SK-N-SH (cell line): ENCODE measurements at regions not wholly inside any gene's neighbourhood (a gene's known extent, or its start where the extent isn't known, plus 50 kb on each side); places are given as distances from the start of the nearest gene placed in this dataset.
"Not testable (repeated sequence)": the region's sequence is repeated elsewhere in the genome, so short reads cannot be mapped to it uniquely, and the experiment has no call there.

Source experiments
- CTCF ChIA-PET: fragments of 300-600, 350-600 bp; formaldehyde crosslinking; extraction: SDS; loops from one replicate; lab custom pipeline; 2021; lab: Yijun Ruan, JAX
- POLR2A ChIA-PET: fragments of 350-600 bp; sonication (Branson Sonifier 250); formaldehyde crosslinking; extraction: SDS; loops from one replicate; lab custom pipeline; 2020; ENCODE audit warnings: antibody characterized with exemption, inconsistent platforms; lab: Yijun Ruan, JAX
- DNase-seq: peaks from one replicate; pipeline ENCODE4 v3.0.0; 2012
- H2AFZ ChIP-seq: fragments of 200-600 bp; sonication (generic); 2 replicates; pipeline ENCODE4 v1.8.1; 2016; ENCODE audit warnings: antibody characterized with exemption, mild to moderate bottlenecking, low read depth
- H3F3A ChIP-seq: fragments of 200-600 bp; sonication (generic); replicated peaks from 2 replicates; pipeline ENCODE3; 2016; ENCODE audit warnings: antibody characterized with exemption, mild to moderate bottlenecking; ENCODE audit not compliant: insufficient read depth
- H3K27ac ChIP-seq, 2 experiments: fragments of 200-500 bp in 1 of 2; fragments of 200-600 bp in 1 of 2; sonication (Bioruptor generic) in 1 of 2; sonication (generic), shearing (Covaris generic) in 1 of 2; 2 replicates each; pipeline versions ENCODE4 v1.5.1 to v1.6.1; 2014 to 2016; ENCODE audit warnings: low read depth in 2 of 2, inconsistent platforms in 1 of 2, low read length in 1 of 2, mild to moderate bottlenecking in 1 of 2, mixed read lengths in 1 of 2
- H3K27me3 ChIP-seq: fragments of 200-600 bp; sonication (generic), shearing (Covaris generic); 2 replicates; pipeline ENCODE4 v1.6.1; 2016; ENCODE audit warnings: mixed run types; ENCODE audit not compliant: insufficient read depth
- H3K36me3 ChIP-seq, 2 experiments: fragments of 200-500 bp in 1 of 2; fragments of 200-600 bp in 1 of 2; sonication (Bioruptor generic) in 1 of 2; sonication (generic) in 1 of 2; replicated peaks in 1 of 2; 2 replicates each; pipeline versions ENCODE3 to v1.5.1; 2014 to 2016; ENCODE audit warnings: low read length in 1 of 2, mild to moderate bottlenecking in 1 of 2; ENCODE audit not compliant: insufficient read depth in 2 of 2, control insufficient read depth in 1 of 2
- H3K4me1 ChIP-seq, 2 experiments: fragments of 200-500 bp in 1 of 2; fragments of 200-600 bp in 1 of 2; sonication (Bioruptor generic) in 1 of 2; sonication (generic), shearing (Covaris generic) in 1 of 2; 2 replicates each; pipeline versions ENCODE4 v1.5.1 to v1.6.1; 2014 to 2016; ENCODE audit warnings: low read depth in 1 of 2, low read length in 1 of 2, mixed run types in 1 of 2; ENCODE audit not compliant: insufficient read depth in 2 of 2, control insufficient read depth in 1 of 2
- H3K4me2 ChIP-seq: fragments of 200-600 bp; sonication (generic), shearing (Covaris generic); 2 replicates; pipeline ENCODE4 v1.6.1; 2017; ENCODE audit warnings: mixed run types
- H3K4me3 ChIP-seq, 2 experiments: fragments of 200-500 bp in 1 of 2; fragments of 200-600 bp in 1 of 2; sonication (Bioruptor generic) in 1 of 2; sonication (generic), shearing (Covaris generic) in 1 of 2; 2 replicates each; pipeline versions ENCODE4 v1.5.1 to v1.8.1; 2014 to 2016; ENCODE audit warnings: low read depth in 2 of 2, inconsistent platforms in 1 of 2, low read length in 1 of 2, mild to moderate bottlenecking in 1 of 2, mixed read lengths in 1 of 2, moderate library complexity in 1 of 2
- H3K79me2 ChIP-seq: fragments of 200-600 bp; sonication (generic); 2 replicates; pipeline ENCODE4 v1.8.1; 2017; ENCODE audit warnings: mild to moderate bottlenecking; ENCODE audit not compliant: insufficient read depth
- H3K9ac ChIP-seq: fragments of 200-600 bp; sonication (generic); 2 replicates; pipeline ENCODE4 v1.6.1; 2017; ENCODE audit warnings: mixed run types
- H3K9me2 ChIP-seq: fragments of 200-600 bp; sonication (generic); 2 replicates; pipeline ENCODE4 v1.6.1; 2017; ENCODE audit warnings: mixed run types
- H3K9me3 ChIP-seq: fragments of 200-600 bp; sonication (generic); 2 replicates; pipeline ENCODE4 v1.6.1; 2017; ENCODE audit warnings: mixed run types, mild to moderate bottlenecking, moderate library complexity
- H4K20me1 ChIP-seq: fragments of 200-600 bp; sonication (generic); 2 replicates; pipeline ENCODE4 v1.6.1; 2017; ENCODE audit warnings: mild to moderate bottlenecking, mixed run types; ENCODE audit not compliant: insufficient read depth
- CHD2 ChIP-seq: fragments of 150-350 bp; IDR thresholded peaks from 2 replicates; pipeline ENCODE4 v1.6.1; 2018; ENCODE audit warnings: low read length; ENCODE audit not compliant: partially characterized antibody
- FOXJ3 ChIP-seq: sonication (generic); formaldehyde crosslinking; IDR thresholded peaks from 2 replicates; pipeline ENCODE4 v1.5.1; 2020; ENCODE audit warnings: mild to moderate bottlenecking, missing genetic modification reagents
- FOXM1 ChIP-seq: IDR thresholded peaks from 2 replicates; pipeline ENCODE4 v1.4.0; 2012; ENCODE audit warnings: low read depth, mild to moderate bottlenecking
- GATA2 ChIP-seq: sonication (generic); formaldehyde crosslinking; IDR thresholded peaks from 2 replicates; pipeline ENCODE4 v1.5.0; 2020; ENCODE audit warnings: mild to moderate bottlenecking, missing genetic modification reagents
- JUND ChIP-seq: IDR thresholded peaks from 2 replicates; pipeline ENCODE4 v1.4.0; 2012
- MEF2A ChIP-seq: IDR thresholded peaks from 2 replicates; pipeline ENCODE4 v1.4.0; 2012; ENCODE audit warnings: low read depth, borderline replicate concordance
- NFIC ChIP-seq: IDR thresholded peaks from 2 replicates; pipeline ENCODE4 v1.4.0; 2012; ENCODE audit warnings: borderline replicate concordance
- RAD21 ChIP-seq: IDR thresholded peaks from 2 replicates; pipeline ENCODE4 v1.6.1; 2012; ENCODE audit warnings: mild to moderate bottlenecking, low read length
- RCOR1 ChIP-seq: fragments of 150-350 bp; IDR thresholded peaks from 2 replicates; pipeline ENCODE4 v1.6.1; 2017; ENCODE audit warnings: antibody characterized with exemption, low read length
- SIN3A ChIP-seq: IDR thresholded peaks from 2 replicates; pipeline ENCODE4 v1.6.1; 2012; ENCODE audit warnings: low read depth, mild to moderate bottlenecking, low read length, moderate library complexity, borderline replicate concordance
- SMC3 ChIP-seq: IDR thresholded peaks from 2 replicates; pipeline ENCODE4 v1.6.1; 2012; ENCODE audit warnings: low read depth, low read length, improper control_type of control experiment
- TCF12 ChIP-seq: IDR thresholded peaks from 2 replicates; pipeline ENCODE4 v1.4.0; 2012
- TEAD4 ChIP-seq: IDR thresholded peaks from 2 replicates; pipeline ENCODE4 v1.4.0; 2012; ENCODE audit warnings: mild to moderate bottlenecking, borderline replicate concordance; ENCODE audit not compliant: insufficient read depth
- WGBS: methylation state at CpG from one replicate; pipeline ENCODE4 v1.1.6; 2017; ENCODE audit warnings: low lambda C conversion rate; 5-methylcytosine and 5-hydroxymethylcytosine counted together
- TF ChIP-seq, protein P1 (sequence below): IDR thresholded peaks from 2 replicates; pipeline ENCODE4; 2012
- TF ChIP-seq, protein P2 (sequence below): IDR thresholded peaks from 2 replicates; pipeline ENCODE4 v1.4.0; 2012; ENCODE audit warnings: low read depth, borderline replicate concordance
- TF ChIP-seq, protein P3 (sequence below): fragments of 200-600 bp; sonication (generic); IDR thresholded peaks from 2 replicates; pipeline ENCODE4 v1.6.1; 2017; ENCODE audit warnings: antibody characterized with exemption, mild to moderate bottlenecking, moderate library complexity

DNA sequence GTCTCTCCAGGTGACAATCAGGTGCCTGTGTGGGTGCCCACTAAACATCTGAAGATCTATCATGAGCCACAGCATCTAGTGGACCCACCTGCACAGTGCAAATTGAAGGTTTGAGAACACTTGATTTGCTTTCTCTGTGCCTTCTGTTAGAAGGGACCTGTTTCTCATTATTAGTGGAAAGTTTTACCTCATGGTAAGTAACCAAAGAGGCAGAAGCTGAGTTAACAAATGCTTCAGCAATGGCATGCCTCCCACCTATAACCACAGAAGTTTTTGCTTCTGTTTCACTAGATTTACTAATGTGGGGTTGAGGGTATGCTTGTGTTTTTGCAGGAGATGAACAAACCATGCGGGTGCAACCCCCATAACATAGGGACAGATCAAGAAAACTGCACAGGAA, 297.4 kb upstream of the DKK2 start:
- WGBS: 75% methylated on average over 1 of the region's 1 CpG
- CTCF ChIA-PET: interaction anchor here (0.8 kb wide), 1 partner anchor 81 kb away, joined by 3 read pairs; no protein-coding TSS in a partner anchor

DNA sequence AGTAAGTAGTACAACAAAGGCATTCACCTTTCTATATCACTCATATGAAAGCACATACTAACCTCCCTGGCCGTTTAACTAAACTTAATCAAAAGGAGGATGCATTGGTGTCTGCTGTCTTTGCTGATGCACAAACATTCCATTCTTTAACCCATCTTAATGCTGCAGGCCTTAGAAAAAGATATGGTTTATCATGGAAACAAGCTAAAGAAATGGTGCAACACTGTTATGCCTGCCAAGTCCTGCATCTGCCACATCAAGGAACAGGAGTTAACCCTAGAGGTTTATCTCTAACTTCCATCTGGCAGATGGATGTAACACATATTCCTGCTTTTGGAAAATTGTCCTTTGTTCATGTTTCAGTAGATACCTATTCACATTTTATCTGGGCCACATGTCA, 296.5 kb upstream of the DKK2 start:
- WGBS: 26% methylated on average over 1 of the region's 1 CpG
- not testable (repeated sequence) for H3K36me3 ChIP-seq, H3K79me2 ChIP-seq, H3F3A ChIP-seq
- peak; percentile 32; the same call in 1 of the 2 replicates for TF ChIP-seq GATA2
- TF ChIP-seq, all 33 proteins: peak for 1; not testable (repeated sequence) for 32
- H3K9ac ChIP-seq, H4K20me1 ChIP-seq, H3K27ac ChIP-seq, H3K4me2 ChIP-seq, POLR2A ChIA-PET, H3K4me3 ChIP-seq, H3K4me1 ChIP-seq, H3K9me2 ChIP-seq, H2AFZ ChIP-seq, CTCF ChIA-PET, H3K27me3 ChIP-seq, DNase-seq, H3K9me3 ChIP-seq: not testable (repeated sequence)

More for the DNA sequence above, 297.4 kb upstream of the DKK2 start:
- H3K9ac ChIP-seq: no peak overlapping the region
- no peak overlapping the region for H3K4me3 ChIP-seq
- no peaks in the 10 kb centered on the region for H4K20me1 ChIP-seq
- POLR2A ChIA-PET: no interaction called here
- H3K9me2 ChIP-seq: no peaks in the 10 kb centered on the region
- no peaks in the 10 kb centered on the region for H3F3A ChIP-seq
- no peak for DNase-seq
- H3K4me1 ChIP-seq: no peaks in the 10 kb centered on the region; a peak in 1 of 4 replicates
- H3K9me3 ChIP-seq: no peaks in the 10 kb centered on the region
- H3K79me2 ChIP-seq: no peaks in the 10 kb centered on the region
- H3K4me2 ChIP-seq: no peak overlapping the region
- no peaks in the 10 kb centered on the region for H3K27me3 ChIP-seq
- H3K27ac ChIP-seq: no peak overlapping the region; a peak in 1 of 4 replicates
- no peaks in the 10 kb centered on the region for H3K36me3 ChIP-seq
- no peak overlapping the region for H2AFZ ChIP-seq
- TF ChIP-seq, protein P1, sequence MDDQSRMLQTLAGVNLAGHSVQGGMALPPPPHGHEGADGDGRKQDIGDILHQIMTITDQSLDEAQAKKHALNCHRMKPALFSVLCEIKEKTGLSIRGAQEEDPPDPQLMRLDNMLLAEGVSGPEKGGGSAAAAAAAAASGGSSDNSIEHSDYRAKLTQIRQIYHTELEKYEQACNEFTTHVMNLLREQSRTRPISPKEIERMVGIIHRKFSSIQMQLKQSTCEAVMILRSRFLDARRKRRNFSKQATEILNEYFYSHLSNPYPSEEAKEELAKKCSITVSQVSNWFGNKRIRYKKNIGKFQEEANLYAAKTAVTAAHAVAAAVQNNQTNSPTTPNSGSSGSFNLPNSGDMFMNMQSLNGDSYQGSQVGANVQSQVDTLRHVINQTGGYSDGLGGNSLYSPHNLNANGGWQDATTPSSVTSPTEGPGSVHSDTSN: no peak
- TF ChIP-seq, protein P2, sequence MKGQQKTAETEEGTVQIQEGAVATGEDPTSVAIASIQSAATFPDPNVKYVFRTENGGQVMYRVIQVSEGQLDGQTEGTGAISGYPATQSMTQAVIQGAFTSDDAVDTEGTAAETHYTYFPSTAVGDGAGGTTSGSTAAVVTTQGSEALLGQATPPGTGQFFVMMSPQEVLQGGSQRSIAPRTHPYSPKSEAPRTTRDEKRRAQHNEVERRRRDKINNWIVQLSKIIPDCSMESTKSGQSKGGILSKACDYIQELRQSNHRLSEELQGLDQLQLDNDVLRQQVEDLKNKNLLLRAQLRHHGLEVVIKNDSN: no peak
- TF ChIP-seq JUND: no peak
- TF ChIP-seq SIN3A: no peak
- no peak for TF ChIP-seq CHD2

DNA sequence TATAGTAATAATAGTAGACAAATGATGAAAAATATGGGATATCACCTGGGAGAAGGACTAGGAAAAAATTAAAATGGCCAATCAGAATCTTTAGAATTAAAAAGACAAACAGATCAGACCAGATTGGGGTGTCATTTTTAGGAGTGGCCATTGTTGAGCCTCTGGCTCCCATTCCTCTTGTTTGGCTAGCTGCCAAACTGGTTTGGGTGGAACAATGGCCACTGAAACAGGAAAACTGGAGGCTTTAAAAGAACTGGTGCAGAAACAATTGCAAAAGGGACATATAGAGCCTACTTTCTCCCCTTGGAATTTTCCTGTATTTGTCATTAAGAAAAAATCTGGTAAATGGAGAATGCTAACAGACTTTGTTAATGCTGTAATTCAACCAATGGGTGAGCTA, 294.8 kb upstream of the DKK2 start:
- Histone ChIP-seq H3K4me3 (no peak overlapping the region), H3K4me2 (no peak overlapping the region), H3K36me3 (no peaks in the 10 kb centered on the region), H4K20me1 (no peaks in the 10 kb centered on the region), H3K9ac (no peak overlapping the region), H2AFZ (no peak overlapping the region), H3K27ac (no peak overlapping the region), H3K9me3 (no peaks in the 10 kb centered on the region; the same call in 1 of the 2 replicates), H3K9me2 (no peaks in the 10 kb centered on the region), H3K79me2 (no peaks in the 10 kb centered on the region), H3K4me1 (no peaks in the 10 kb centered on the region; a peak in 1 of 4 replicates), H3F3A (no peaks in the 10 kb centered on the region), H3K27me3 (no peaks in the 10 kb centered on the region)
- POLR2A ChIA-PET: no interaction called here
- DNase-seq: no peak
- no peak for TF ChIP-seq FOXM1
- no peak for TF ChIP-seq JUND
- no peak for TF ChIP-seq TCF12
- TF ChIP-seq, protein P3, sequence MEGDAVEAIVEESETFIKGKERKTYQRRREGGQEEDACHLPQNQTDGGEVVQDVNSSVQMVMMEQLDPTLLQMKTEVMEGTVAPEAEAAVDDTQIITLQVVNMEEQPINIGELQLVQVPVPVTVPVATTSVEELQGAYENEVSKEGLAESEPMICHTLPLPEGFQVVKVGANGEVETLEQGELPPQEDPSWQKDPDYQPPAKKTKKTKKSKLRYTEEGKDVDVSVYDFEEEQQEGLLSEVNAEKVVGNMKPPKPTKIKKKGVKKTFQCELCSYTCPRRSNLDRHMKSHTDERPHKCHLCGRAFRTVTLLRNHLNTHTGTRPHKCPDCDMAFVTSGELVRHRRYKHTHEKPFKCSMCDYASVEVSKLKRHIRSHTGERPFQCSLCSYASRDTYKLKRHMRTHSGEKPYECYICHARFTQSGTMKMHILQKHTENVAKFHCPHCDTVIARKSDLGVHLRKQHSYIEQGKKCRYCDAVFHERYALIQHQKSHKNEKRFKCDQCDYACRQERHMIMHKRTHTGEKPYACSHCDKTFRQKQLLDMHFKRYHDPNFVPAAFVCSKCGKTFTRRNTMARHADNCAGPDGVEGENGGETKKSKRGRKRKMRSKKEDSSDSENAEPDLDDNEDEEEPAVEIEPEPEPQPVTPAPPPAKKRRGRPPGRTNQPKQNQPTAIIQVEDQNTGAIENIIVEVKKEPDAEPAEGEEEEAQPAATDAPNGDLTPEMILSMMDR: no peak
- TF ChIP-seq MEF2A: no peak
- no peak for TF ChIP-seq SMC3
- TF ChIP-seq TEAD4: no peak
- TF ChIP-seq RCOR1: no peak
- no peak for TF ChIP-seq NFIC
- no peak for TF ChIP-seq FOXJ3 (CRISPR knock-in tag)
- TF ChIP-seq RAD21: no peak
- CTCF ChIA-PET: no interaction called here
